Endothelial cell of hepatic sinusoid (primary cell): ENCODE measurements at regions not wholly inside any gene's neighbourhood (a gene's known extent, or its start where the extent isn't known, plus 50 kb on each side); places are given as distances from the start of the nearest gene placed in this dataset.

Experiments used
- in situ Hi-C: cut with HindIII; loops from 2 replicates; pipeline ENCODE4 v1.10.0; 2017; ENCODE audit warnings: low sequenced_read_pairs

DNA sequence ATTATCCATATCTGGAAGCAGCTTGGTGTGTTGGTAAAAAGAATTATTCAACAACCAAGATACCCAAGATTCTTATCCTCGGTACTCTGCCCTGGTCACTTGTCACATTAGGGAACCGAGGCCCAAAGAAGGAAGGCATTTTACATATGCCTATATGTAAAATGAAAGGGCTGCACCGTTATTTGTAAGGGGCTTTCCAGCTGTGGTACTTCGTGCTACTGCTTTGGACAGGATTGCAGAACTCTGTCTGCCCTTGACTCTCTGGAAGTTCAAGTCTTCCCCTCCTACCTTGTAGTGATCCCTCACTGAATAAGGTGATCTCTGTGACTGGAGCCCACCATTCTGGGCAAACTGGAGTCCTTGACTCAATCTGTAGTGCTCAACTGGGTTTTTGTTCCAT, 198.9 kb upstream of the TOPAZ1 start:
- in situ Hi-C loops = no loop called here

GRCh38 chr3:44045476-44046275, 196.0 kb upstream of the TOPAZ1 start:
- in situ Hi-C loops = no loop called here

DNA sequence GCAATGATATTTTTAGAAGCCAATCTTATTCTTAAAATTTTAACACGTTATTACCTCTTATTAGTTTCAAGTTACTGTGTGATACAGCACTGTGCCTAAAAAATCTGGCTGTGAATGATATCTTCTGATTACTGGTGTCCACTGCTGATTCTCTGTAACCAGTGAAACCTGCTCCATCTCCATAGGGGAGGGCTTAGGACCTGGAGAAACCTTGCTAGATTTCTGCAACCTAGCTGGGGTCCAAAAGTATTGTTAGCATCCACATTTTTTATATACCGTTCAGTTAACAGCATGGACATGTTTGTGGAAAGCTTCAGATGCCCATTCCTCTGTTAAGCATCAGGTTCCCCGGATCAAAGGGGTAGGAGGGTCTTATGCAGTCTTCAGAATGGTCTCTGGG, 193.9 kb upstream of the TOPAZ1 start:
- in situ Hi-C loops = no loop called here

- in situ Hi-C loops = no loop called here
Measured at GRCh38 chr3:44048196-44048924, 193.3 kb upstream of the TOPAZ1 start.

GRCh38 chr3:44048949-44049348, 192.7 kb upstream of the TOPAZ1 start:
- in situ Hi-C loops = no loop called here

DNA sequence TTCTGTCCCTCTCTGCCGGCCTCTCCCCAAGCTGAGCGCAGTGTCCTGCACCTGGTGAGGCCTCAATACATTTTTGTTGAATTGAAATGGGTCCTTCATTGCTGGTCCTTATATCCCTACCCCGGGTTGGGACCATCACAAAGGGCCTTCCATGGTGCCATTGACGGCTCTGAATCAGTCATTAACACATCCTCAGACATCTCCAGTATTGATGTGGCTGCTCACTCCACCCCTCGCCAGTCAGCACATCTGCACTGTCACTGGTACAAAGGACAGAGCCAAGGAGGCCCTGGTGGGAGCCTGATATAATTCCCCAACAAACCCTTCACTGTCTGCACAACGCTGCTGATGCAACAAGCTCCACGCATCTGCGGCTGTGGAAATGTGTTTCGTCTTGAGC, 191.6 kb upstream of the TOPAZ1 start:
- in situ Hi-C loops = no loop called here

DNA sequence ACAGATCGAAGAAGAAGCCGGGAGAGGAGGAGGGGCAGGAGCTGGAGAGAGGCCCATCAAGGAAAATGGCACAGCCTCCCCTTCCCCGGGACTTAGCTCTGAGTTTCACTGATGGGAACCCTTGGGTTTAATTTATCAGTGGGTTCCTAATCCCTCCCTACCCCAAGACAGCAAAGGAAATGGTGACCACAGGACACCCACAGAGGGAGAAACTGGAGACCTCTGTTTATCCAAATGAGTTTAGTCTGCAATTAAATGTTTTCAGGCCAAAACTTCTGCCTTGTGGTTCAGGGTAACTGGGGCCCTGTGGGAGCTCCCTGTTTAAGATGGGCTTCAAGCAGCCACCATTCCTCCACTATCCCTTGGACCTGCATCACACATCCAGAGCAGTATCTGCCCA, 190.8 kb upstream of the TOPAZ1 start:
- in situ Hi-C loops = no loop called here

DNA sequence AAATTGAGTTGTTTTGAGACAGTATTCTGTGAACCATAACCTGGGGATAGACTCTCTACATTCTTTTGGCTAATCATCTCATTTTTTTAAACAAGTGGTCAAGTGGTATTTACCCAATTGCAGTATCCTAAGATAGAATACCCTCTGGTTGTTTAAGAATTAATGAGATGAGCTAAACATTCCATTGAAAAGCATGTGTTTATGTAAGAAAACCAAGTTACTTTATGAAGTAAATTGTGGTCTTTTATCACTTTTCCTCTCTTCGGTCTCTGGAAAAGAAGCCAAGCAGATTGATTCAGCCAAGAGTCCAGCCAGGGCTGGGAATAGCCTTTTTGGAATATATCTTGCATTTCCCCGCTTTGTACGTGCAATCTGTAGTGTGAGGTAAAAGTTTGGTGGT, 185.7 kb upstream of the TOPAZ1 start:
- in situ Hi-C loops = no loop called here

GRCh38 chr3:44056446-44057240, 185.0 kb upstream of the TOPAZ1 start:
- in situ Hi-C loops = no loop called here

DNA sequence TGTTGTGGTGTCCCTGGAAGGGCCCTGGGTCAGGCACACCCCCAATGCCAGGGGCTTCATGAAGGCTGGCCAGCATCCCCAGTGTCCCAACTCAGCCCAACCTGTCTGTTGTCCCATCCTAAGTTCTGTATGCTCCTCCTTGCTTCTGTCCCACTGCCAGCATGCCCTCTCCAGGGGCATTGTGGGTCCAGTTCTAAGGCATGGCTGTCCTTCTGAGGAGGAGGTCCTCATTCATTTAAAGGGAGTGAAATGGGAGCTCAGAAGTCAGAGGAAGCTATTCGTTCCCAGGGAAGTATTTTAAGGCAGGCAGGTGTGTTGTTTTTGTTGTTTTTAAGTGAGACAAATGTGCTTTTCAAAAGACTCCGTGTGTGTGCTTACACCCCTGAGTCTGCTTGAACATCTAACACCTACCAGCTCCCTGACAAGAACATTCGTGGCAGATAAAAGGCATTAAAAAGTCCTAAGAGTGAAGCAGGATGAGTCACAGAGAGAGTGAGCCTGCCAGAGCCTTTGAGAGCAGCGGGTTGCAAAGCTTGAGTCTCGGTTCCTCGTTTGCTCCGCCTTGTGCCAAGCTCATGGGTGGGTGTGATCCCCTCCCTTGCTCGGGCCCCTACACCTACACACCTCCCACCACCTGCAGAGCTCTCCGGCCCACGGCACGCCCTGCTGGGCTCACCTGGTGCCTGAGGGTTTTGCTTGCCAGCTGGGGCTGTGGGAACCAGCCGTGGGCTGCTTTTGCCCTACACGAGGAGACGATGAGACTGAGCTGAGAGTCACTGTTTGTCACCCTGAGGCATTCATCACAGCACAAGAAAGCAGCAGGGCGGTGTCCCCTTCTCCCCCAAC, 183.4 kb upstream of the TOPAZ1 start:
- in situ Hi-C loops = no loop called here

DNA sequence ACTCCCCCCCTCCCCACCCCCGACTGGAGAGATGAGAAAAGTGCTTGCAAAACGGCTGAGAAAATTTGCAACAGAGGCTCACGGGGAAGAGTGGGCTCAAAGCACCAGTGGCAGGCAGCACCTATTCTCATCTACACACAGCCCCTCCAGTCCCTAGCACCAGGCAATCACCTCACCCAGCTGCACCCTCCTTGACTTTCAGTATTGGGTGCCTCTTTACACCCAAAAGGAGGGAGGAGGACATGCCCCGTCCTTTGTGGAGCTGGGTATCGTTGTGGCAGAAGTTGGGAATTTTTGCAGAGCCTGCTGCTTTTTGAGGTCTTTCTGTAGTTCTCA, 182.8 kb upstream of the TOPAZ1 start:
- in situ Hi-C loops = no loop called here

- in situ Hi-C loops = no loop called here
Measured at GRCh38 chr3:44060164-44060563, 181.5 kb upstream of the TOPAZ1 start.

DNA sequence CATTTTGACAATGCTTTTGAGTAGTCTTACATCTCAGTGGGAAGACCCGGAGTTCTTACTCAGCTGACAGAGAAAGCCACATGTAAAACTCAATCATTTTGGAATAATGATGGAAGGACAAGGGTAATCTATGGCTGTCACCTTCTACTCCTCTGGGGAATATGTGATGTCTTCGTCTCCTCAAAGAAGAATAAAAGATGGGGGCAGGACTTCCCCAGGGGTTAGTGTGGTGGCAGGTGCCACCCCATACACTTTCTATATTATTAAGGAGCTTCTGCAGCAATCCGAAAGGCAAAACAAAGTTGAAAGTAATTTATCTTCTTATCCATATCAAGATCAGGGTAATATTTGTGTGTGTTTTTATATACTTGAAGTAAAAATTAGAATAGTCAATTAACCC, 180.4 kb upstream of the TOPAZ1 start:
- in situ Hi-C loops = no loop called here

DNA sequence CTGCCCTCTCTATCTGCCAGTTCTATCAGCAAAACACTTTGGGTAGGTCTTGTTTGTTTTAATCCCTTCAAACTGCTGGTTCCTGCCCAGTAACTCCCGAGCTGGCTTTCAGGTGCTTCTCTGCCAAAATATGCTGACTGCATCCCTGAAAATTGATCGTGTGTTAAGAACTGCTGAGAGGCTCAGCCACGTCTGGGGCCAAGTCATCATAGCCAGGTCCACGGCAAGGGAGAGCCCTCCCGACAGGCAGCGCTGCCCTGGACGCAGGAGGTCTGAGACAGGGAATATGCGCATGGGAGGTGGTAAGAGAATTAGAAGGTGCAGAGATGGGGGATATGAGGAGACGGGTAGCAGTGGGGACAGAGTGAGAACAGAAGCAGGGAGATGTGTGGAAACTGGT, 179.7 kb upstream of the TOPAZ1 start:
- in situ Hi-C loops = no loop called here

DNA sequence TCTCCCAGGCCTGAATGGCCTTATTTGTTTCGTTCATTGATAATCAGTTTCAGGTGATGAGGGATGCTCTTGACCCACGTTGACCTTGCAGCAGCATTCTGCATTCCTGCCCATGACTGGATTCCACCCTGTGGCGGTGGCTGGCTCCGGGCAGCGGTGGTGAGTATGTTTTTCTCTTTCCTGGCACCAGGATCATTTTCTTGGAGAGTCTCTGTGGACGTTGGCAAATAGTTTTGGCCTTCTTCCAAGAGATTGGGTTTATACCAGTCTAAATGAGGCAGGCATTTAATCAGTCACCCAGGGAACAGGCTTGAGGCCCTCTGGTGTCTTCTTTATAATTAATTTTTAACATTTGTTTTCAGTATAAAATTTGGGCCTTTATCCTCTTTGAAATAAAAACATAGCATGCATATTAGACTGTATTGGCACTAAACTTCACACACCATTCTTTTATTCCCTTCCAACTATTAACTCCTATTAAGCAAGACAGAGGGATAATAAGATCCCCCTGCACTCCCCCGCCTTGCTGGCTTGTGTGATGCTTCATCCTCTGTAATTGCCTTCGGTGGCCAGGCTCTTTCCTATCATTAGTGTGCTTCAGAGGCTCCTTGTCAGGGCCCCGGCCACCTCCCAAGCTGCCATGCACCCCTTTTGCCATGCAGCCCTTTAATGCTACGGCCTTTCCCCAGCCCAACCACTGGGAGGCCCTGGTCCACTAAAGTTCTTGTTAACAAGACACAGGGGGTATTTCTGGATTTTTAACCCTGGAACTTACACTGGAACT, 176.2 kb upstream of the TOPAZ1 start:
- in situ Hi-C loops = no loop called here

DNA sequence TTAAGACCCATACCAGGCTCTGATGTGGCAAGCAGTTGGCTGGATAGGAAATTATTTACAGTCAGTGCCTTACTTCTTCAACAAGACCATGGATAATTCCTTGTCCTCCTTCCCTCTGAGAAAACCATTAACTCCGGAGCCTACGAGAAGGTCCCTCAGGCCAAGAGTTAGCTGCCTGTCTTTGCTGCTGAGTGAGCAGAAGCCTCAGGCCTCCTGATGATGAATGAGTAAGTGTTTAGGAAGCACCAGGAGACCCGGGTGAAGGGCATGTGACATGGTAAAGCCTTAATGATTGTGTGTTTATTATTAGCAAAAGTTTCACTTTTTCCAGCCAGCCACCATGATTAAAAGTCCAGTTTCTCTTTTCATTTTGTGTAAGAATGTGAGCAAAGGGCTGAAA, 174.9 kb upstream of the TOPAZ1 start:
- in situ Hi-C loops = no loop called here

DNA sequence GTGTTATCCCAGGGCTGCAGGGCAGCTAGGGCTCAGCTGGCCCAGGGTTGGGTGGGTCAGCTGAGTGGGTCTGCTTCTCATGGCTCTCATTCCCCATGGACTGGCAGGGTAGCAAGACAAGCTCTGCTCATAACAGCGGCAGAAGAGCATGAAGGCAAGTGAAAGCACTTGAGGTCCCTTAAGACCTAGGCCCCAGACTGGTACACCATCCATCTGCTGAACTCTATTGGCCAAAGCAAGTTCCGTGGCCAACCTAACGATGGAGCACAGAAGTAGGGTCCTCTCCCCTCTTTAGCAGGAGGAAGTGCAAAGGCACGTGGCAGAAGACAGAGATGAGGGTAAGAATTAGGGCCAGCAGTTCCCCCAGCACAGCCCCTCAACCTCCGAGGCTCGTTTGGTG, 174.3 kb upstream of the TOPAZ1 start:
- in situ Hi-C loops = no loop called here

GRCh38 chr3:44068753-44069152, 172.9 kb upstream of the TOPAZ1 start:
- in situ Hi-C loops = no loop called here

DNA sequence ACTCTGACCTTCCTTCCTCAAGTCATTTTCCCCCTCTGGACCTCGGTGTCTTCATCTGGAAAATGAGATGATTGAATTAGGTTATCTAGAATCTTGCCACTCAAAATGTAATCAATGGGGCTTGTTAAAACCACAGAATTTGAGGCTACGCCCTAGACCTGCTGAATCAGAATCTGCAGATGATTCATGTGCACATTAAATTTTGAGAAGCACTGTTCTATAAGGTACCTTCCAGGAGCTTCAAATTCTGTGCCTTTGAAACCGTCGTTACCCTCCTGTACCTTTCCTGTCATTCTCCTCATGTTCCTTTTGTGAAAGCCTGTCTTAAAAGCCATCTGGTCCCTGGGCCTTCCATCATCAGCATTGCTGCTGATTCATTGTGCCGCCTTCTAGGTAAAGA, 172.4 kb upstream of the TOPAZ1 start:
- in situ Hi-C loops = no loop called here

DNA sequence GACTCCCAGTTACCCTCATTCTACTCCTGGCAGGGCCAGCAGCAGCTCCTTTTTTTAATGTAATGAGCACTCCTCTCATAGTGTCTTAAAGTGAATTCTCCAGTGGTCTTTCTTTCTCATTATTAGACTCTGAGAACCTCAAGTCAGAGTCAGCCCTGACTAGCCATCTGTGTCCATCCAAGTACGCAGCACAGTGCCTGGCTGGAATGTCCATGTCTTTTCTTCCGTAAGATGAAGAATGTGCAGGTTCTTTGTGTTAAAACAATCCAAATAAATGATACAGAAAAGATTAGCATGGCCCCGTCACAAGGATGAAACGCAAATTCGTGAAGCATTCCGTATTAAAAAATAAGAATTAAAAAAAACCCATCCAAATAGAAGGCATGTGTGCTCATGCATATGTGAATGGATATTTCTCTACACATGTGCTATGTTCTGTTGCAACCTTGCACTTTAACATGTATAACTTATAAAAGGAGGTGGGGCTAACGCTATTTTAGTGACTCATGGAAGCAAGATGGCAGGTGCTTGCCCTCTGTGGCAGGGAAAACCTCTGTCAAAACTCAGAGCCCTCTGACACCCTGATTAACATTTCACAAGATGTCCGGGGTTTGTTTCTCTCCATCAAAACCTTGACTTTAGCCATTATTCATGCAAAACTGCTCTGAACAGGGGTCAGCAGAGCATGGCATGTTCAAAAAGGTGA, 170.7 kb upstream of the TOPAZ1 start:
- in situ Hi-C loops = no loop called here
